ENCODE measurements at regions not wholly inside any gene's neighbourhood (a gene's known extent, or its start where the extent isn't known, plus 50 kb on each side); places are given as distances from the start of the nearest gene placed in this dataset.

DNA sequence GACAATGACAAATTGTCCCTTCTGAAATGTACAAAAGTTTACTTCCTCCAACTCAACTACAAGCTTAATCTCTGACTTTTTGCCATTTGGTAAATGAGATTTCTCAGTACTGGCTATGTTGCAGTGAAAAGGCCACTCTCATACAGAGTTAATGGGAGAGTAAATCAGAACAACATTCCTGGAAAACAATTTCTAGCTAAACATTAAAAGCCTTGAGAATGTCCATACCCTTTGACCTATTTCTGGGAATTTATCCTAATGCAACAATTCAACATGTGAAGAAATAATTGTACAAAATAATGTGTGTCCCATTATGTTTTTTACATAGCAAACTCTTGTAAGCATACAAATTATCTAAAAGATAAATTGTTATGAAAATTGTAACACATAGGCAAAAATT lies 56.3 kb upstream of the SPEF2 start:
- DNase-seq = no peak
- Histone ChIP-seq H3K36me3 (replicated peaks) (no peaks in the 10 kb centered on the region), H3K27ac (no peak overlapping the region), H3K4me3 (ENCODE audit: low read depth, low read length) (no peak overlapping the region), H3K27me3 (replicated peaks) (no peaks in the 10 kb centered on the region)
- in situ Hi-C loops (cut with HindIII; ENCODE audit: low pct_ligation_motif_present, low sequenced_read_pairs) = no loop called here
- TF ChIP-seq CTCF (IDR thresholded peaks at IDR 0.05; ENCODE audit: low read depth, low read length, missing control alignments) = no peak

DNA sequence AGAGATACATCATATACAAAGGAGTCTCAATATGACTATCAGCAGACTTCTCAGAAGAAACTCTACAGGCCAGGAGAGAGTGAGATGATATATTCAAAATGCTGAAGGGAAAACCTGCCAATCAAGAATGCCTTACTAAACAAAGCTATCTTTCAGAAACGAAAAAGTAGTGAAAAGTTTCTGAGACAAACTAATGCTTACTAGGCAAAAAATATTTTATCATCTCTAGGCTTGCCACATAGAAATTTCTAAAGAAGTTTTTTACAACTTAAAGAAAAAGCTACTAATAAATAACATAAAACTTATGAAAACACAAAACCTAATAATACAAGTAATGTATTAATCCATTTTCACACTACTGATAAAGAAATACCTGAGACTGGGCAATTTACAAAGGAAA lies 59.9 kb upstream of the SPEF2 start:
- in situ Hi-C loops (cut with HindIII; ENCODE audit: low pct_ligation_motif_present, low sequenced_read_pairs) = no loop called here
- Histone ChIP-seq H3K27ac (no peak overlapping the region), H3K36me3 (replicated peaks) (no peaks in the 10 kb centered on the region), H3K4me3 (ENCODE audit: low read depth, low read length) (no peak overlapping the region), H3K27me3 (replicated peaks) (no peaks in the 10 kb centered on the region)
- DNase-seq = no peak
- TF ChIP-seq CTCF (IDR thresholded peaks at IDR 0.05; ENCODE audit: low read depth, low read length, missing control alignments) = no peak

DNA sequence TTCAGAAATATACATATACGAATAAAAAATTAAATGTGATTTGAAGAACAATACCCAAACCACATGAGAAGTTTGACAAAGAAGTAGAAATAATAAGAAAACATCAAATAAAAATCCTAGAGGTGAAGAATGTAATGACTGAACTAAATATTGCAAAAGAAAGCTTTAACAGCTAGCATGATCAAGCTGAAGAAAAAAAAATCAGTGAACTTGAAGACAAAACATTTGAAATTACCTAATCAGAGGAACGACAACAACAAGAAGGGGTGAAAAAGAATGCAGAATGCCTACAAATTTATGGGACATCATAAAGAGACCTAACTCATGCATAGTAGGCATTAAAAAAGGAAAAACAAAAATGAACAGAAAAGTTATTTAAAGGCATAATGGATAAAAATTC lies 60.5 kb upstream of the SPEF2 start:
- no peak overlapping the region for H3K4me3 ChIP-seq (ENCODE audit: low read depth, low read length)

DNA sequence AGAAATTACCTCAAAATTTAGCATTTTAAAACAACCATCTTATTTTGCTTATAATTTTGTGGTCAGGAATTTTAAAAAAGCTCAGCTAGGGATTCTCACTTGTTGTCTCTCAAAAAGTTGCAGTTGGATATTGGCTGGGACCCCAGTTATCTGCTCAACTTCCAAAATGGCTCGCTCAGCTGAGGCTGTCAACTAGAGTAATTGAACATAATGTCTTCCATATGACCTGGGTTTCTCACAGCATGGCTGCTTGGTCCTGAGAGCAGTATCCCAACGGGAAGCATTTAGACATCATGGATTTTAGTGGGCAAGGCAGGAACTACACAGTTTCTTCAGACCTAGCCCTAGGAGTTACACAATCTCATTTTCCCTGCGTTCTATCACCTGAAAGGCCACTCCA lies 63.6 kb upstream of the SPEF2 start:
- Histone ChIP-seq H3K27me3 (replicated peaks) (no peaks in the 10 kb centered on the region), H3K36me3 (replicated peaks) (no peaks in the 10 kb centered on the region), H3K27ac (no peak overlapping the region), H3K4me3 (ENCODE audit: low read depth, low read length) (no peak overlapping the region)
- in situ Hi-C loops (cut with HindIII; ENCODE audit: low pct_ligation_motif_present, low sequenced_read_pairs) = no loop called here
- no peak for DNase-seq
- no peak for TF ChIP-seq CTCF (IDR thresholded peaks at IDR 0.05; ENCODE audit: low read depth, low read length, missing control alignments)

More for the DNA sequence above, 60.5 kb upstream of the SPEF2 start:
- Histone ChIP-seq H3K27me3 (replicated peaks) (no peaks in the 10 kb centered on the region), H3K27ac (no peak overlapping the region), H3K36me3 (replicated peaks) (no peaks in the 10 kb centered on the region)
- TF ChIP-seq CTCF (IDR thresholded peaks at IDR 0.05; ENCODE audit: low read depth, low read length, missing control alignments) = no peak
- no peak for DNase-seq
- in situ Hi-C loops (cut with HindIII; ENCODE audit: low pct_ligation_motif_present, low sequenced_read_pairs) = no loop called here

DNA sequence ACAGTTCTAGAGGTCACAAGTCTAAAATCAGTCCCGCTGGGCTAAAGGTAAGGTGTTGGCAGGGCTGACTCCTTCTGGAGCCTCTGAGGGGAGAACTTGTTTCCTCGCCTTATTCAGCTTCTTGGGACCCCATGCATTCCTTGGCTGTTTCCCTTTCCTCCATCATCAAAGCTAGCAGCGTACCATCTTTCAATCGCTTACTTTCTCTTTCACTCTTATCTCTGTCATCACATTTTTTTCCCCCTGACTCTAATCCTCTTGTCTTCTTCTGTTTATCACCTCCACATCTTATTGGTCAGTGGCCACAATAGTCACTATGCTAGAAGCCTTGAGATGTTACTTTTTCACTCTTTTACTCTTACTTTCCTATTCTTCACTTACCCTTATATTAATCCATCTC lies 72.5 kb upstream of the SPEF2 start:
- Histone ChIP-seq H3K4me3 (ENCODE audit: low read depth, low read length) (no peak overlapping the region), H3K27me3 (replicated peaks) (no peaks in the 10 kb centered on the region), H3K36me3 (replicated peaks) (no peaks in the 10 kb centered on the region), H3K27ac (no peak overlapping the region)
- in situ Hi-C loops (cut with HindIII; ENCODE audit: low pct_ligation_motif_present, low sequenced_read_pairs) = no loop called here
- TF ChIP-seq CTCF (IDR thresholded peaks at IDR 0.05; ENCODE audit: low read depth, low read length, missing control alignments) = no peak
- no peak for DNase-seq

- no peak for DNase-seq
- in situ Hi-C loops (cut with HindIII; ENCODE audit: low pct_ligation_motif_present, low sequenced_read_pairs) = no loop called here
- Histone ChIP-seq H3K36me3 (replicated peaks) (no peaks in the 10 kb centered on the region), H3K27ac (no peak overlapping the region), H3K27me3 (replicated peaks) (no peaks in the 10 kb centered on the region), H3K4me3 (ENCODE audit: low read depth, low read length) (no peak overlapping the region)
- TF ChIP-seq CTCF (IDR thresholded peaks at IDR 0.05; ENCODE audit: low read depth, low read length, missing control alignments) = no peak
Measured at GRCh38 chr5:35543408-35543807, 74.3 kb upstream of the SPEF2 start.
